ENCODE measurements at regions not wholly inside any gene's neighbourhood (a gene's known extent, or its start where the extent isn't known, plus 50 kb on each side); places are given as distances from the start of the nearest gene placed in this dataset.

DNA sequence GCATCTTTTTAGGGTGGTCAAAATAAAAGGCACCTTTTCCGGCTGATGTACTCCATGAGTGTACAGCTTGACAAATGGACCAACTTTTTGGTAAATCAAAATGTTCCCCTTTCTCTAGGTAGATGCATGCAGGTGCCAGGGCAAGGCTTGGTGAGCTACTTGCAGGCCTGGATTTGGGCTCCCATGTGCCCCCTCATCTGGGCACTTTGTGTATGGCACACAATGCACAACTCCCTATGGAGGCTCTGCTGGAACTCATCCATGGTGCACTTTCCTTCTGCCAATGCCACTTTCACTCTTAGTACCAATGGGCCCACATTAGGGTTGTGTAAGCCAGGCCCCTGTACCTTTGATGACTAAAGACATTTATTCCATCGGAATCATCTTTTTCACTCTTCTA, 300.8 kb downstream of the SDHAF3 start:
- no peaks in the 10 kb centered on the region for H4K20me1 ChIP-seq (ENCODE audit: insufficient read depth, low read length)
- TF ChIP-seq, protein P1, sequence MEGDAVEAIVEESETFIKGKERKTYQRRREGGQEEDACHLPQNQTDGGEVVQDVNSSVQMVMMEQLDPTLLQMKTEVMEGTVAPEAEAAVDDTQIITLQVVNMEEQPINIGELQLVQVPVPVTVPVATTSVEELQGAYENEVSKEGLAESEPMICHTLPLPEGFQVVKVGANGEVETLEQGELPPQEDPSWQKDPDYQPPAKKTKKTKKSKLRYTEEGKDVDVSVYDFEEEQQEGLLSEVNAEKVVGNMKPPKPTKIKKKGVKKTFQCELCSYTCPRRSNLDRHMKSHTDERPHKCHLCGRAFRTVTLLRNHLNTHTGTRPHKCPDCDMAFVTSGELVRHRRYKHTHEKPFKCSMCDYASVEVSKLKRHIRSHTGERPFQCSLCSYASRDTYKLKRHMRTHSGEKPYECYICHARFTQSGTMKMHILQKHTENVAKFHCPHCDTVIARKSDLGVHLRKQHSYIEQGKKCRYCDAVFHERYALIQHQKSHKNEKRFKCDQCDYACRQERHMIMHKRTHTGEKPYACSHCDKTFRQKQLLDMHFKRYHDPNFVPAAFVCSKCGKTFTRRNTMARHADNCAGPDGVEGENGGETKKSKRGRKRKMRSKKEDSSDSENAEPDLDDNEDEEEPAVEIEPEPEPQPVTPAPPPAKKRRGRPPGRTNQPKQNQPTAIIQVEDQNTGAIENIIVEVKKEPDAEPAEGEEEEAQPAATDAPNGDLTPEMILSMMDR (IDR thresholded peaks at IDR 0.05; ENCODE audit: insufficient read depth, low read depth, low read length) = no peak
- no peak for TF ChIP-seq EZH2 (IDR thresholded peaks at IDR 0.05; ENCODE audit: insufficient read depth, low read length)
- no peaks in the 10 kb centered on the region for H3K4me1 ChIP-seq (ENCODE audit: insufficient read depth, low read length)
- H3K9me3 ChIP-seq (ENCODE audit: insufficient read depth, low read depth, low read length) = no peaks in the 10 kb centered on the region
- H2AFZ ChIP-seq (ENCODE audit: low read depth, low read length) = no peak overlapping the region
- no peaks in the 10 kb centered on the region for H3K4me1 Mint-ChIP-seq (ENCODE audit: low read depth, unreplicated experiment)
- DNase-seq (ENCODE audit: low read depth) (no peak), FAIRE-seq (no peak)
- H3K27me3 ChIP-seq (ENCODE audit: insufficient read depth, low read length) = no peaks in the 10 kb centered on the region
- H3K4me2 ChIP-seq (ENCODE audit: low read length) = no peak overlapping the region
- H3K9ac ChIP-seq (ENCODE audit: low read length) = no peak overlapping the region
- H3K79me2 ChIP-seq (ENCODE audit: insufficient read depth, low read length) = no peaks in the 10 kb centered on the region
- no peaks in the 10 kb centered on the region for H3K9me3 Mint-ChIP-seq (ENCODE audit: unreplicated experiment)
- no peak overlapping the region for H3K4me3 ChIP-seq (ENCODE audit: insufficient read depth, low read depth, low read length)
- H3K4me3 Mint-ChIP-seq (ENCODE audit: unreplicated experiment) = no peak overlapping the region
- H3K27ac Mint-ChIP-seq (ENCODE audit: unreplicated experiment) = no peak overlapping the region
- no peaks in the 10 kb centered on the region for H3K27me3 Mint-ChIP-seq (ENCODE audit: low read depth, unreplicated experiment)
- no peaks in the 10 kb centered on the region for H3K36me3 ChIP-seq (ENCODE audit: insufficient read depth, low read length)
- no peaks in the 10 kb centered on the region for H3K36me3 Mint-ChIP-seq (ENCODE audit: low read depth, unreplicated experiment)
- H3K27ac ChIP-seq (ENCODE audit: low read depth, low read length) = no peak overlapping the region

DNA sequence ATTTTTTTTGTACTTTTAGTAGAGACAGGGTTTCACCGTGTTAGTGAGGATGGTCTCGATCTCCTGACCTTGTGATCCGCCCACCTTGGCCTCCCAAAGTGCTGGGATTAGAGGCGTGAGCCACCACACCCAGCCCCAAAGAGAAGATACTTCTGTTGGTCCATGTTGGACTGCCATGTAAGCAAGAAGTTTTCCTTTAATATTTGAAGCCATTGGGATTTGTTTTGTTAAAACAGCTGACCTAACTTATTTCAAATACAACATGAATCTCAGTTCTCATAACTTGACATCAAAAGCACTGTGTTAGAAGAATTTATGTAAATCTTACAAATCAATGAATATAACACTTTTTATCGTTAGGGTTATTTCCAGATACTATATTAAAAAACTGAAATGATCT, 302.4 kb downstream of the SDHAF3 start:
- no peaks in the 10 kb centered on the region for H3K27me3 ChIP-seq (ENCODE audit: insufficient read depth, low read length)
- H3K9me3 Mint-ChIP-seq (ENCODE audit: unreplicated experiment) = no peaks in the 10 kb centered on the region
- no peaks in the 10 kb centered on the region for H3K36me3 Mint-ChIP-seq (ENCODE audit: low read depth, unreplicated experiment)
- no peaks in the 10 kb centered on the region for H3K27me3 Mint-ChIP-seq (ENCODE audit: low read depth, unreplicated experiment)
- DNase-seq (ENCODE audit: low read depth) = no peak
- no peak overlapping the region for H3K4me3 ChIP-seq (ENCODE audit: insufficient read depth, low read depth, low read length)
- no peaks in the 10 kb centered on the region for H4K20me1 ChIP-seq (ENCODE audit: insufficient read depth, low read length)
- FAIRE-seq = no peak
- H3K4me3 Mint-ChIP-seq (ENCODE audit: unreplicated experiment) = no peak overlapping the region
- TF ChIP-seq EZH2 (IDR thresholded peaks at IDR 0.05; ENCODE audit: insufficient read depth, low read length) = no peak
- TF ChIP-seq, protein P1 (IDR thresholded peaks at IDR 0.05; ENCODE audit: insufficient read depth, low read depth, low read length) = no peak
- H3K4me1 Mint-ChIP-seq (ENCODE audit: low read depth, unreplicated experiment) = no peaks in the 10 kb centered on the region
- no peaks in the 10 kb centered on the region for H3K4me1 ChIP-seq (ENCODE audit: insufficient read depth, low read length)
- no peaks in the 10 kb centered on the region for H3K79me2 ChIP-seq (ENCODE audit: insufficient read depth, low read length)
- H3K4me2 ChIP-seq (ENCODE audit: low read length) = no peak overlapping the region
- H3K9me3 ChIP-seq (ENCODE audit: insufficient read depth, low read depth, low read length) = peaks cover 2% of the 10 kb centered on the region
- H3K36me3 ChIP-seq (ENCODE audit: insufficient read depth, low read length) = no peaks in the 10 kb centered on the region
- no peak overlapping the region for H3K27ac ChIP-seq (ENCODE audit: low read depth, low read length)
- no peak overlapping the region for H2AFZ ChIP-seq (ENCODE audit: low read depth, low read length)
- no peak overlapping the region for H3K27ac Mint-ChIP-seq (ENCODE audit: unreplicated experiment)
- no peak overlapping the region for H3K9ac ChIP-seq (ENCODE audit: low read length)

DNA sequence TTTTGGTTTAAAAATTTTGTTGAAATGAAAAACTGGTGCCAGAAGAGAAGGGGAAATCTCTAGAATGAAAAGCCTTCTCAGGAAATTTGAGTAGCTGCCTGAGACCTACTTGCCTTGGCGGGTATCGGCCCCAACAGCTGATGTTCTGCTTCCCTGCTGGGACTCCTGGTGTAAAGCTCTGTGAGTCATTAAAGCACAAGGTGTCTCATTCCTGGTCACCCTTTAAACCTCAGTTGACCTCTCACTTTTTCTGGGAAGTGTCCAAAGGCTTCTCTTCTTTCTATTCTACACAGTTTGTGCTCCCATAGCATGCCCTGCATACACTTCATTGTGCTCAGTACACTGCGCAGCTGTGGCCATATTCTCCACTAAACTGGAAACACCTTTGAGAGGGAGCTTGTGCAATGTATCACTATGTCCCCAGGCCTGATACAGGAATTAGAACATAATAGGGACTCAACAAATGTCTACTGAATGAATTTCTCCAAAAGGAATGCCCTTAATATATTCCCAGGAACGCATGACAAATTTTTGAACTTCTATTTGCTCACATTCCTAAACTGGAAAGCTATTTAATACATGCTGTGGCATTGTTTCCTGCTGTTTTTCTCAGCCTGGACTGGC, 303.9 kb downstream of the SDHAF3 start:
- Histone ChIP-seq H3K79me2 (ENCODE audit: insufficient read depth, low read length) (no peaks in the 10 kb centered on the region), H3K4me2 (ENCODE audit: low read length) (no peak overlapping the region), H2AFZ (ENCODE audit: low read depth, low read length) (no peak overlapping the region), H3K36me3 (ENCODE audit: insufficient read depth, low read length) (no peaks in the 10 kb centered on the region), H3K27ac (ENCODE audit: low read depth, low read length) (no peak overlapping the region), H4K20me1 (ENCODE audit: insufficient read depth, low read length) (no peaks in the 10 kb centered on the region), H3K9ac (ENCODE audit: low read length) (no peak overlapping the region), H3K9me3 (ENCODE audit: insufficient read depth, low read depth, low read length) (peaks cover 2% of the 10 kb centered on the region), H3K4me3 (ENCODE audit: insufficient read depth, low read depth, low read length) (no peak overlapping the region), H3K27me3 (ENCODE audit: insufficient read depth, low read length) (no peaks in the 10 kb centered on the region), H3K4me1 (ENCODE audit: insufficient read depth, low read length) (no peaks in the 10 kb centered on the region)
- Mint-ChIP-seq H3K36me3 (ENCODE audit: low read depth, unreplicated experiment) (no peaks in the 10 kb centered on the region), H3K9me3 (ENCODE audit: unreplicated experiment) (no peaks in the 10 kb centered on the region), H3K4me3 (ENCODE audit: unreplicated experiment) (no peak overlapping the region), H3K4me1 (ENCODE audit: low read depth, unreplicated experiment) (no peaks in the 10 kb centered on the region), H3K27ac (ENCODE audit: unreplicated experiment) (no peak overlapping the region), H3K27me3 (ENCODE audit: low read depth, unreplicated experiment) (no peaks in the 10 kb centered on the region)
- no peak for TF ChIP-seq EZH2 (IDR thresholded peaks at IDR 0.05; ENCODE audit: insufficient read depth, low read length)
- TF ChIP-seq, protein P1 (IDR thresholded peaks at IDR 0.05; ENCODE audit: insufficient read depth, low read depth, low read length) = no peak
- DNase-seq (ENCODE audit: low read depth) (no peak), FAIRE-seq (no peak)

Measured in astrocyte (in vitro differentiated cells and primary cell).